Kidney (tissue), 13 donors: ENCODE measurements at regions not wholly inside any gene's neighbourhood (a gene's known extent, or its start where the extent isn't known, plus 50 kb on each side); places are given as distances from the start of the nearest gene placed in this dataset.

Experiments
- DNase-seq, 5 donors: peaks; one replicate each; pipeline ENCODE4 v3.0.0-alpha.2; 2013 to 2020
- FAIRE-seq: peaks from 2 replicates; lab custom pipeline; 2012; peaks lifted over from hg19 to GRCh38; lab: Jason Lieb, UNC
- H3K27ac ChIP-seq, 2 donors: one replicate each; pipeline ENCODE4 v1.7.0; 2013; ENCODE audit warnings: low read depth in 2 of 2, low read length in 2 of 2, inconsistent platforms in 1 of 2
- H3K27me3 ChIP-seq: one replicate; pipeline ENCODE4 v1.7.1; 2013; ENCODE audit warnings: low read length, inconsistent platforms; ENCODE audit not compliant: control insufficient read depth, insufficient read depth
- H3K36me3 ChIP-seq, 3 donors: one replicate each; pipeline versions ENCODE4 v1.7.0 to v1.7.1; 2013; ENCODE audit warnings: low read length in 3 of 3, control low read depth in 1 of 3, inconsistent platforms in 1 of 3; ENCODE audit not compliant: insufficient read depth in 3 of 3, control insufficient read depth in 2 of 3
- H3K4me1 ChIP-seq, 3 donors: one replicate each; pipeline versions ENCODE4 v1.7.0 to v1.7.1; 2013; ENCODE audit warnings: low read length in 3 of 3, inconsistent platforms in 1 of 3, low read depth in 1 of 3; ENCODE audit not compliant: control insufficient read depth in 2 of 3, insufficient read depth in 2 of 3
- H3K4me3 ChIP-seq, 3 donors: one replicate each; pipeline versions ENCODE4 v1.7.0 to v1.8.1; 2013; ENCODE audit warnings: low read length in 3 of 3, control low read depth in 1 of 3, inconsistent platforms in 1 of 3
- H3K9ac ChIP-seq, 3 donors: one replicate each; pipeline versions ENCODE4 v1.7.0 to v1.7.1; 2013; ENCODE audit warnings: low read length in 3 of 3, control low read depth in 1 of 3, inconsistent platforms in 1 of 3
- H3K9me3 ChIP-seq, 3 donors: one replicate each; pipeline versions ENCODE4 v1.7.0 to v1.7.1; 2013; ENCODE audit warnings: low read length in 3 of 3, control low read depth in 1 of 3, inconsistent platforms in 1 of 3; ENCODE audit not compliant: control insufficient read depth in 2 of 3, insufficient read depth in 1 of 3
- CTCF ChIP-seq: IDR thresholded peaks from 3 replicates; pipeline ENCODE4 v1.5.1; 2012; ENCODE audit warnings: mild to moderate bottlenecking, moderate library complexity, borderline replicate concordance; ENCODE audit not compliant: insufficient read depth; ENCODE audit errors: extremely low read depth
- intact Hi-C: fragments of 100-400 bp; cut with DNase I; formaldehyde crosslinking; loops from one replicate; pipeline ENCODE4 v1.11.1; 2022
- donor health status: control.
- donor health status: control.
- donor health status: control.
- donor health status: control.
- donor health status: control.
- donor health status: DM: yes; HTN: yes; CAD: no.
- donor health status: Normal renal cell carcinoma (clear cell type).

- no peak overlapping the region for H3K4me3 ChIP-seq
- intact Hi-C loops, result no loop called here
- no peak for FAIRE-seq
- TF ChIP-seq CTCF, result no peak
- H3K9ac ChIP-seq, result no peak overlapping the region
- DNase-seq, result no peak
- no peaks in the 10 kb centered on the region for H3K36me3 ChIP-seq
- no peak overlapping the region for H3K27ac ChIP-seq
- H3K9me3 ChIP-seq, result no peaks in the 10 kb centered on the region
- no peaks in the 10 kb centered on the region for H3K27me3 ChIP-seq
- H3K4me1 ChIP-seq, result no peaks in the 10 kb centered on the region
Measured at GRCh38 chr13:108463340-108463739, 166.1 kb upstream of the MYO16 start.

GRCh38 chr13:108470921-108471320 is 158.5 kb upstream of the MYO16 start:
- Histone ChIP-seq H3K4me1 (no peaks in the 10 kb centered on the region), H3K9ac (no peak overlapping the region), H3K27me3 (no peaks in the 10 kb centered on the region), H3K9me3 (no peaks in the 10 kb centered on the region), H3K36me3 (no peaks in the 10 kb centered on the region), H3K27ac (no peak overlapping the region), H3K4me3 (no peak overlapping the region)
- FAIRE-seq, result no peak
- TF ChIP-seq CTCF, result no peak
- intact Hi-C loops, result no loop called here
- DNase-seq, result no peak

GRCh38 chr13:108475181-108475580 is 154.2 kb upstream of the MYO16 start:
- no peaks in the 10 kb centered on the region for H3K36me3 ChIP-seq
- no peak overlapping the region for H3K27ac ChIP-seq
- H3K27me3 ChIP-seq, result no peaks in the 10 kb centered on the region
- no peaks in the 10 kb centered on the region for H3K4me1 ChIP-seq
- H3K9me3 ChIP-seq, result no peaks in the 10 kb centered on the region
- no peak for FAIRE-seq
- DNase-seq, result no peak
- TF ChIP-seq CTCF, result no peak
- intact Hi-C loops, result no loop called here
- no peak overlapping the region for H3K4me3 ChIP-seq
- H3K9ac ChIP-seq, result no peak overlapping the region

- Histone ChIP-seq H3K4me3 (no peak overlapping the region), H3K27me3 (no peaks in the 10 kb centered on the region), H3K4me1 (no peaks in the 10 kb centered on the region), H3K9ac (no peak overlapping the region), H3K9me3 (no peaks in the 10 kb centered on the region), H3K27ac (no peak overlapping the region), H3K36me3 (no peaks in the 10 kb centered on the region)
- FAIRE-seq, result no peak
- DNase-seq, result peak in 2 of 5 donors; percentile 5 to 7
- intact Hi-C loops, result no loop called here
- TF ChIP-seq CTCF, result no peak
Measured at GRCh38 chr13:108477376-108477775, 152.0 kb upstream of the MYO16 start.
